Stimulated activated CD4-positive, alpha-beta T cell treated with anti-CD3 and anti-CD28 coated beads, Interleukin-12 subunit alpha, Interleukin-12 subunit beta, amount 100 ng/mL, for 48 hours (primary cell): ENCODE measurements at regions not wholly inside any gene's neighbourhood (a gene's known extent, or its start where the extent isn't known, plus 50 kb on each side); places are given as distances from the start of the nearest gene placed in this dataset.

Experiments
- DNase-seq, 3 donors: peaks; one replicate each; pipeline ENCODE4 v3.0.0-alpha.2; 2020; ENCODE audit warnings: low read depth in 2 of 3, low spot score in 1 of 3

- DNase-seq: no peak
These were observed 91.9 kb downstream of the GPAM start for GRCh38 chr10:112091703-112092102.

- DNase-seq: no peak
These were observed 91.0 kb downstream of the GPAM start for GRCh38 chr10:112092519-112092918.

- DNase-seq: no peak
These were observed 88.6 kb downstream of the GPAM start for GRCh38 chr10:112094984-112095383.

- no peak for DNase-seq
These were observed 87.8 kb downstream of the GPAM start for GRCh38 chr10:112095731-112096130.

- DNase-seq: no peak
These were observed 84.9 kb downstream of the GPAM start for GRCh38 chr10:112098682-112099081.
